ENCODE measurements at regions not wholly inside any gene's neighbourhood (a gene's known extent, or its start where the extent isn't known, plus 50 kb on each side); places are given as distances from the start of the nearest gene placed in this dataset.

- no peaks in the 10 kb centered on the region for H3K36me3 ChIP-seq (ENCODE audit: control insufficient read depth in 1 of 2, insufficient read depth in 2 of 2, low read length in 2 of 2)
- H3K4me3 ChIP-seq (ENCODE audit: low read depth in 1 of 2, low read length in 2 of 2), result no peak overlapping the region
- H3K27me3 ChIP-seq (ENCODE audit: low read depth, low read length), result no peaks in the 10 kb centered on the region
- no peaks in the 10 kb centered on the region for H3K4me1 ChIP-seq (ENCODE audit: control insufficient read depth in 1 of 2, insufficient read depth in 2 of 2, low read length in 2 of 2)
- peaks cover 0 to 5% of the 10 kb centered on the region in 2 donors for H3K9me3 ChIP-seq (ENCODE audit: control insufficient read depth in 1 of 2, low read length in 2 of 2)
- no peak overlapping the region for H3K27ac ChIP-seq (ENCODE audit: low read length)
These were observed 372.8 kb upstream of the DUSP10 start for GRCh38 chr1:222114536-222115156.

GRCh38 chr1:222109836-222110235 lies 367.9 kb upstream of the DUSP10 start:
- H3K9me3 ChIP-seq (ENCODE audit: control insufficient read depth in 1 of 2, low read length in 2 of 2), result peaks cover 0 to 5% of the 10 kb centered on the region in 2 donors
- no peaks in the 10 kb centered on the region for H3K27me3 ChIP-seq (ENCODE audit: low read depth, low read length)
- no peak overlapping the region for H3K27ac ChIP-seq (ENCODE audit: low read length)
- H3K4me3 ChIP-seq (ENCODE audit: low read depth in 1 of 2, low read length in 2 of 2), result no peak overlapping the region
- no peaks in the 10 kb centered on the region for H3K4me1 ChIP-seq (ENCODE audit: control insufficient read depth in 1 of 2, insufficient read depth in 2 of 2, low read length in 2 of 2)
- no peaks in the 10 kb centered on the region for H3K36me3 ChIP-seq (ENCODE audit: control insufficient read depth in 1 of 2, insufficient read depth in 2 of 2, low read length in 2 of 2)

DNA sequence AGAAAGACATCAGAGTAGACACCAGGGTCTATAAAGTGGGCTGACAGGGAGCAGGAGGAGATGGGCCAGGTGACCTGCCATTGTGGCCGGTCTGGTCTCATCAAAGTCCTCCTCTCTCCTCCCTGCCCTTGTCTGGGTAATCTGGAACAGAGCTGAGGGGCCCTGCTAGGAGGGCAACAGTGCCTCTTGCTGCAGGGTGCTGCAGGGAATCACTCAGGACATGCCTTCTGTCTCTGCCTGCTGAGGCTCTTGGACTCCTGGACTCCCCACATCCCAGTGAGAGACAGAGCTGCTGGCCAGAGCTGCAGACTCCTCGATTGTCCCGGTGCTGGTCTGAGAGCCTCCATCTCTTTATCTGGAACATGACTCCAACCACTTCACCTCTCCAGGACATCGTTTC lies 366.1 kb upstream of the DUSP10 start:
- Histone ChIP-seq H3K27ac (ENCODE audit: low read length) (no peak overlapping the region), H3K4me3 (ENCODE audit: low read depth in 1 of 2, low read length in 2 of 2) (no peak overlapping the region), H3K4me1 (ENCODE audit: control insufficient read depth in 1 of 2, insufficient read depth in 2 of 2, low read length in 2 of 2) (no peaks in the 10 kb centered on the region), H3K36me3 (ENCODE audit: control insufficient read depth in 1 of 2, insufficient read depth in 2 of 2, low read length in 2 of 2) (no peaks in the 10 kb centered on the region), H3K27me3 (ENCODE audit: low read depth, low read length) (no peaks in the 10 kb centered on the region), H3K9me3 (ENCODE audit: control insufficient read depth in 1 of 2, low read length in 2 of 2) (peaks cover 0 to 4% of the 10 kb centered on the region in 2 donors)

DNA sequence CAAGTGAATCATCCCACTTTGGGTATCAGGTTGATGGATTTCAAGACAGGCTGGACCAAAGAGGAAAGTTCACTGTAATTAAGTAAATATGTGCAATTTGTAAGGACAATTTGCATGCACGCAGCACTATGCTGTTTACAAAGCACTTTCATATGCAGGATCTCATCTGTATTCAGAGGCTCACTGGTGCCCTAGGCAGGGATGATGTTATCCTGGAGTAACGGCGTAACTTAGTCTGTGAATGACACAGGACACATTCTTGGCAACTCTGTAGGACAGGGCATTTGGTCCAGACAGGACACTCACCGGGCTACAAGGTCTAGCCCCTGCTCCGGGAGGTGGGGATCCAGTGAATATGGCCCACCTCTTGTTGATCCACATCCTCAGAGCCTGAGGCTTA lies 365.4 kb upstream of the DUSP10 start:
- Histone ChIP-seq H3K36me3 (ENCODE audit: control insufficient read depth in 1 of 2, insufficient read depth in 2 of 2, low read length in 2 of 2) (no peaks in the 10 kb centered on the region), H3K27me3 (ENCODE audit: low read depth, low read length) (no peaks in the 10 kb centered on the region), H3K27ac (ENCODE audit: low read length) (no peak overlapping the region), H3K4me3 (ENCODE audit: low read depth in 1 of 2, low read length in 2 of 2) (no peak overlapping the region), H3K4me1 (ENCODE audit: control insufficient read depth in 1 of 2, insufficient read depth in 2 of 2, low read length in 2 of 2) (no peaks in the 10 kb centered on the region), H3K9me3 (ENCODE audit: control insufficient read depth in 1 of 2, low read length in 2 of 2) (no peaks in the 10 kb centered on the region)

DNA sequence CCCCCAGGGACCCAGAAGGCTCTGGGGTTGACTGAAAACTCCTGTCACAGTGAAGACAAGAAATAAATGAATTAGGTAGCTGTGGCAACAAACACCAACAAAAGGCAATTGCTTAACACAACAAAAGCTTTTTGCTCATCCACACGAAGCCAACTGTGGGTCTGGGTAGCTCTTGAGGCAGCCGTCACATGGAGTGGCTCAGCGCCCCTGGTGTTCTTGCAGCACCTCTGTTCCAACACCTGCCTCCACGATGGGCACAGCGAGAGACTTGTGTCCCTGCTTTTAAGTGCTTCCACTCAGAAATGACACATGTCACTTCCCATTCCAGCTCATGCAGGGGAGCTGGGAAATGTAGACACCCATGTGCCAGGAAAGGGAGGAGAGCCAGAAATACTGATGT lies 364.5 kb upstream of the DUSP10 start:
- no peaks in the 10 kb centered on the region for H3K36me3 ChIP-seq (ENCODE audit: control insufficient read depth in 1 of 2, insufficient read depth in 2 of 2, low read length in 2 of 2)
- no peaks in the 10 kb centered on the region for H3K9me3 ChIP-seq (ENCODE audit: control insufficient read depth in 1 of 2, low read length in 2 of 2)
- no peaks in the 10 kb centered on the region for H3K4me1 ChIP-seq (ENCODE audit: control insufficient read depth in 1 of 2, insufficient read depth in 2 of 2, low read length in 2 of 2)
- no peak overlapping the region for H3K4me3 ChIP-seq (ENCODE audit: low read depth in 1 of 2, low read length in 2 of 2)
- no peak overlapping the region for H3K27ac ChIP-seq (ENCODE audit: low read length)
- no peaks in the 10 kb centered on the region for H3K27me3 ChIP-seq (ENCODE audit: low read depth, low read length)

- no peak overlapping the region for H3K27ac ChIP-seq (ENCODE audit: low read length)
These were observed 364.0 kb upstream of the DUSP10 start for GRCh38 chr1:222105861-222106260.

GRCh38 chr1:222105393-222105737 lies 363.5 kb upstream of the DUSP10 start:
- Histone ChIP-seq H3K4me3 (ENCODE audit: low read depth in 1 of 2, low read length in 2 of 2) (no peak overlapping the region), H3K36me3 (ENCODE audit: control insufficient read depth in 1 of 2, insufficient read depth in 2 of 2, low read length in 2 of 2) (no peaks in the 10 kb centered on the region)

More at GRCh38 chr1:222105861-222106260, 364.0 kb upstream of the DUSP10 start:
- Histone ChIP-seq H3K9me3 (ENCODE audit: control insufficient read depth in 1 of 2, low read length in 2 of 2) (no peaks in the 10 kb centered on the region), H3K27me3 (ENCODE audit: low read depth, low read length) (no peaks in the 10 kb centered on the region), H3K4me1 (ENCODE audit: control insufficient read depth in 1 of 2, insufficient read depth in 2 of 2, low read length in 2 of 2) (no peaks in the 10 kb centered on the region), H3K36me3 (ENCODE audit: control insufficient read depth in 1 of 2, insufficient read depth in 2 of 2, low read length in 2 of 2) (no peaks in the 10 kb centered on the region), H3K4me3 (ENCODE audit: low read depth in 1 of 2, low read length in 2 of 2) (no peak overlapping the region)

DNA sequence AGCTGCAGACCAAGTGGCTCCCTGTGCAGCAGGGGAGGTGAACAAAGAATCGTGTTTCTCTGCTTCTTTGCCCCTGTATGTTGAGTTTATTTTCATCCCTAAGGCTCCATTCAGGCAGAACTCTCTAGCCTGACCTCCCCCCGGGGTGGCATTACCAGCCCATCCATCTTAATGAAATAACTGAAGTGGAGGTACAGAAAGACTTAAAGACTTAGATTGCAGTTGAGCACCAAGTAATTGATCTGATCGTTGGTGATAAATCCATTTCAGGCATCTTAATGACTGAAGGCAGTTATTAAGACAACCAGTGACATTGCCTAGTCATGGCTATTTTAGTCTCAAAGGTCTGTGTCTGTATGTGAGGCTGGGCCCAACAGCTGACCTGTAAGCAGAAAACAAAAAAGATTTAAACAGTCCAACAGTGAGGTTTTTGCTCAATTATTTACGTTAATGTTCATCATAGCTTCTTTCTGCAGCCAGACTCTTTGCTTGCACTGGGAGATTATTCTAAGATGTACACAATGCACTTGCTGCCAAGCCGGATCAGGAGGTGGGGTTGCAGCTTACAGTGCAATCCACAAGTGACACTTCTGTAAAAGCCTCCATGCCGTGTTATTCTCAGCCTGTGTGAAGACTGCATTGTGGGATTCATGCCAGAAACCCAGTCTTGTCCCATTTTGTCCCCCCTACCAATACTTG lies 363.0 kb upstream of the DUSP10 start:
- no peaks in the 10 kb centered on the region for H3K9me3 ChIP-seq (ENCODE audit: control insufficient read depth in 1 of 2, low read length in 2 of 2)

More at GRCh38 chr1:222105393-222105737, 363.5 kb upstream of the DUSP10 start:
- Histone ChIP-seq H3K27ac (ENCODE audit: low read length) (no peak overlapping the region), H3K9me3 (ENCODE audit: control insufficient read depth in 1 of 2, low read length in 2 of 2) (no peaks in the 10 kb centered on the region), H3K27me3 (ENCODE audit: low read depth, low read length) (no peaks in the 10 kb centered on the region), H3K4me1 (ENCODE audit: control insufficient read depth in 1 of 2, insufficient read depth in 2 of 2, low read length in 2 of 2) (no peaks in the 10 kb centered on the region)

DNA sequence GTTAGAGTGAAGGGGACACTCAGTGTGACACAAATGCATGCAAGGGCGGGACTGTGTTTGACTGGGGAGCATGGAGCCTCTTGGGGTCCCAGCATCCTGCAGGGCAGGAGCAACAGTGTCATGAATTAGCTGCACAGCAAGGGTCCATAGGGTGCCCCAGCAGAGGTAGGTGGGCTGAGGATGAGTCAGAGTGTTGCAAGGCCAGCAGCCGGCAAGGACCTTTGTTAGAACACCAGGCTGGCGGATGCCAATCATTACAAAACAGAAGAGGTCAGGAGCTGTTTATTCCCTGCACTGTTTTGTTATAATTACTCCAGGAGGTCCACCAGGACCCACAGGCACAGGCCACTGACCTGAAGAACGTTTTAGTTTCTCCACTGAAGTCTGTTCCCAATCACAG lies 362.2 kb upstream of the DUSP10 start:
- Histone ChIP-seq H3K9me3 (ENCODE audit: control insufficient read depth in 1 of 2, low read length in 2 of 2) (no peaks in the 10 kb centered on the region), H3K27ac (ENCODE audit: low read length) (no peak overlapping the region), H3K4me1 (ENCODE audit: control insufficient read depth in 1 of 2, insufficient read depth in 2 of 2, low read length in 2 of 2) (no peaks in the 10 kb centered on the region), H3K4me3 (ENCODE audit: low read depth in 1 of 2, low read length in 2 of 2) (no peak overlapping the region), H3K36me3 (ENCODE audit: control insufficient read depth in 1 of 2, insufficient read depth in 2 of 2, low read length in 2 of 2) (no peaks in the 10 kb centered on the region), H3K27me3 (ENCODE audit: low read depth, low read length) (no peaks in the 10 kb centered on the region)

More for the DNA sequence above, 363.0 kb upstream of the DUSP10 start:
- no peak overlapping the region for H3K4me3 ChIP-seq (ENCODE audit: low read depth in 1 of 2, low read length in 2 of 2)
- no peaks in the 10 kb centered on the region for H3K4me1 ChIP-seq (ENCODE audit: control insufficient read depth in 1 of 2, insufficient read depth in 2 of 2, low read length in 2 of 2)
- no peaks in the 10 kb centered on the region for H3K36me3 ChIP-seq (ENCODE audit: control insufficient read depth in 1 of 2, insufficient read depth in 2 of 2, low read length in 2 of 2)
- H3K27ac ChIP-seq (ENCODE audit: low read length), result no peak overlapping the region
- H3K27me3 ChIP-seq (ENCODE audit: low read depth, low read length), result no peaks in the 10 kb centered on the region

DNA sequence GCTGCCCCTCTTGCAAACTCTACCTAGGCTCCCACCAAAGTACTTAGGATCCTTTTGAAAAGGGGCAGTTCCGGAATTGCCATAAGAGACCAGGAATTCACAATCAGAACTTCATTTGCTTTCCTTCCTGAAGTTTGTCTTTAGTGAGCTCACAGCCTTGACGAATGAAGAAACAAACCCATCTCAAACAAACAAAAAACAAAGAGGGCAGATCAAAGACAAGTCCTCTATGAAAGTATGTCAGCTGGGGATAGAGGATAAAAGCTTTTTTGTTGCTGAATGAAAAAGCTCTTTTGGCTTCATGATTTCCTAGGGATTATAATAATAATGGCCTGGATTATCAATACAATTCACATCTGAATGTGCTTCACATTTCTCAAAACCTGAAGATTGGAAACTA lies 357.9 kb upstream of the DUSP10 start:
- Histone ChIP-seq H3K9me3 (ENCODE audit: control insufficient read depth in 1 of 2, low read length in 2 of 2) (no peaks in the 10 kb centered on the region), H3K4me3 (ENCODE audit: low read depth in 1 of 2, low read length in 2 of 2) (no peak overlapping the region), H3K4me1 (ENCODE audit: control insufficient read depth in 1 of 2, insufficient read depth in 2 of 2, low read length in 2 of 2) (no peaks in the 10 kb centered on the region), H3K36me3 (ENCODE audit: control insufficient read depth in 1 of 2, insufficient read depth in 2 of 2, low read length in 2 of 2) (no peaks in the 10 kb centered on the region), H3K27me3 (ENCODE audit: low read depth, low read length) (no peaks in the 10 kb centered on the region), H3K27ac (ENCODE audit: low read length) (no peak overlapping the region)

DNA sequence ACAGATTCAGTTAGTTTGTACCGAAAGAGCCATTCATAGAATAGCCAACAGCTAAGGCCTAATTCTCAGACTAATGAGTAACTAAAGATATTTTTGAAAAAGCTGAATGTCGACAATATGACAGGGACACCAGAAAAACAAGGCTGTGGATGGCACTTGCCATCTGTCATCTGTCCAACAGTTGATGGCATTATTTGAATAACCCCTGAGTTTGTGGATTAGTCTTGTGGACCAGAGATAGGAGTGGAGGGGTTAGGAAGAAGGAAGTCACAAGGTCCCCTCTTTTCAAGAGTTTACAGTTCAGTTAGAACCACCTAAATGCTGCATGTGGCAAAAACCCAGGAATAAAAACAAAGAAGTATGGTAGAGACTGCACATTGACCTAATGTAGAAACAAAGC lies 356.5 kb upstream of the DUSP10 start:
- Histone ChIP-seq H3K4me3 (ENCODE audit: low read depth in 1 of 2, low read length in 2 of 2) (no peak overlapping the region), H3K27me3 (ENCODE audit: low read depth, low read length) (no peaks in the 10 kb centered on the region), H3K27ac (ENCODE audit: low read length) (no peak overlapping the region), H3K9me3 (ENCODE audit: control insufficient read depth in 1 of 2, low read length in 2 of 2) (no peaks in the 10 kb centered on the region), H3K4me1 (ENCODE audit: control insufficient read depth in 1 of 2, insufficient read depth in 2 of 2, low read length in 2 of 2) (no peaks in the 10 kb centered on the region), H3K36me3 (ENCODE audit: control insufficient read depth in 1 of 2, insufficient read depth in 2 of 2, low read length in 2 of 2) (no peaks in the 10 kb centered on the region)

DNA sequence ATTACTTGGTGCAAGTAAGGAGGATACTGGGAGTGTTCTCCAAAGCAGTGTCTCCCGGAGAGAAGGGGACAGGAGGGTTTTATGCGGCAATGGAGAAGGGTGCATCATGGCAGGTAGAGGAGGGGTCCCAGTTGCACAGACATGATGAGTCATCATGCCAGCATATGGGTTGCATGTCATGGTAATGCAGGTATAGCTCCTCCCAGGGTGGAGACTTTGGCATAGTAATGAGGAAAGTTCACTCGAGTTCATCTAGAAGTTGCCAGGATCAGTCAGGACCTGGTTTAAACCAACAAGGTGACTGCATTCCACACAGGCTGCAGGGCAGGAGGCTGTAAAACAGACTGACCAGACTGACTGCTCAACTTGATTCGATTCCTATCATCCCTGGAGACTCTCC lies 355.7 kb upstream of the DUSP10 start:
- H3K27me3 ChIP-seq (ENCODE audit: low read depth, low read length), result no peaks in the 10 kb centered on the region
- H3K4me1 ChIP-seq (ENCODE audit: control insufficient read depth in 1 of 2, insufficient read depth in 2 of 2, low read length in 2 of 2), result no peaks in the 10 kb centered on the region
- H3K4me3 ChIP-seq (ENCODE audit: low read depth in 1 of 2, low read length in 2 of 2), result no peak overlapping the region
- H3K36me3 ChIP-seq (ENCODE audit: control insufficient read depth in 1 of 2, insufficient read depth in 2 of 2, low read length in 2 of 2), result no peaks in the 10 kb centered on the region
- no peak overlapping the region for H3K27ac ChIP-seq (ENCODE audit: low read length)
- no peaks in the 10 kb centered on the region for H3K9me3 ChIP-seq (ENCODE audit: control insufficient read depth in 1 of 2, low read length in 2 of 2)
